CD4-positive, alpha-beta T cell treated with Interleukin-17A for 1 hour (primary cell): ENCODE measurements at regions not wholly inside any gene's neighbourhood (a gene's known extent, or its start where the extent isn't known, plus 50 kb on each side); places are given as distances from the start of the nearest gene placed in this dataset.
"Not testable (repeated sequence)": the region's sequence is repeated elsewhere in the genome, so short reads cannot be mapped to it uniquely, and the experiment has no call there.

ENCODE experiments used
- DNase-seq: peaks from one replicate; pipeline ENCODE4 v3.0.0-alpha.2; 2020

DNA sequence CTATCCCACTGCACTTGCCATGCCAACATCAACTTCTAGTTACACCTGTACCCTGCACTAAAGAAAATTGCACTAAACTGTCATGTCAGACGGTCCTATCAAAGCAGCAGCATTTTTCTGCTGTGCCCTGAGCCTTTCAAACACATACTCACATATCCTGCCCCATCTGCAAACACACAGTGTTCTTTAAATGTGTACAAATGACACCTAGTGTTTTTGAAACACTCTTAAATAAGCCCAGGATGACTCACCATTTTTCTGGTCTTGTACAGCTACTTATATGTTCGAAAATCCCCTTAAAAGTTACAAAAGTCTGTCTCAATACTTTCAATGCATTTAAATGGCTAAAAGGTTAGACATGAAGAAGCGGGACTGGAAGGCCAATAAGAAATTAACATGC lies 346.7 kb upstream of the PPARGC1A start:
- no peak for DNase-seq

DNA sequence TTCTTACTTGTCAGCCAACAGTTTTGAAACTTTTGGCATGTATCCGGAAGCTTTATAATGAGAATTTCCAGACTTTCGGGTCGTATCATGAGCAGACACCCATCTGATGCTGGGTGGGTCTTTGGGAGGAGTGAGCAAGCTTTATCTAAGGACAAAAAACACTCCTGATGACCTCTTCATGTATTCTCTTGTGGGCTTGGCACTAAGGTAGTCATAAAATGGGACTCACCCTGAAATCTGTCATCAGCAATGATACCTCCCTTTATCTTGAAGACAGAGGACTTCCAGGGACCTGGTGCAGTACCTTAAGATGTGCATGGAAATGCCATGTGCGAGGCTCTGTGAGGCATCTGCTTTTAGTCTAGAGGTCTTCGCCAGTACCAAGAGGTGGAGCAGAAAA lies 346.3 kb upstream of the PPARGC1A start:
- DNase-seq = no peak

DNA sequence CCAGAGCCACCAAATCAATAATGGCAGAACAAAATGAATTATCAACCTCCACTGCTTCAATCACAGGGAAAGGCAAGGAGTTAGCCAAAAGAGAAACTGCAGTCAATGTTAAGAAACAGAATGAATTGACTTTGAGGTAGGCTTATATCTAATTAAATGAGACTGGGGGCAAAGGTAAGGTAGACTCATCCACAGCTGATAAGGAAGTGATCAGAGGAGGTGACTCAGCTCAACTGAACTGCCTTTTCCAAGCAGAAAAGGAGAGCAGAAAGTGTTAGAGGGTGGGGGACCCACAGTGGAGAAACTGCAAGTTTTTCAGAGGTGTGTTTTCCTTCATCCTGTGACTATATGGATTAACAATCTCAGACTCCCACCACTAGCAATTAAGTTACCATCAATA lies 345.8 kb upstream of the PPARGC1A start:
- no peak for DNase-seq

DNA sequence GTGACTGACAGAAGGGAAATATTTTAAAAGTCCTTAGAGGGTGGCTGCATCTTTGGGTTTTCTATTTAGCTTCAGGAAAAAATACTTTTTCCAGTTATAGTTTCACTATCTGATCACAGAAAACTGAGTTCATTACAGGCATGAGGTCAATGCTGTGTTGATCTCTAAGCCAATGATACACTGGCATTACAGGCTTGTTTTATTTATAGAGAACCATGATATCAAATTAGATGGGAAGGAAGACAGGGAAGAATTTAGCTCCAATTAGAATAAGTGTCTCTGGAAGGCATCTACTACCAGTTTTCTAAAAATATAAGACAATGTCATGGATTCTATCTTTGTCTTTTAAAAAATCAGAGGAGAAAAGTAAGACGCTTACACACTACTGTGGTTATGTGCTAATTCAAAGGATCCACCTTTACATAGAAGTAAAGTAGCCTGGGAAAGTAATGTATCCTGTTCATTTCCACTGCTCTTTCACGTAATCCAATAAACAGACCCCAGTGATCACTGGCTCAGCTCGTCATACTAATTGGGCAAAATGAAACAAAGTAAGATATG lies 344.5 kb upstream of the PPARGC1A start:
- no peak for DNase-seq

DNA sequence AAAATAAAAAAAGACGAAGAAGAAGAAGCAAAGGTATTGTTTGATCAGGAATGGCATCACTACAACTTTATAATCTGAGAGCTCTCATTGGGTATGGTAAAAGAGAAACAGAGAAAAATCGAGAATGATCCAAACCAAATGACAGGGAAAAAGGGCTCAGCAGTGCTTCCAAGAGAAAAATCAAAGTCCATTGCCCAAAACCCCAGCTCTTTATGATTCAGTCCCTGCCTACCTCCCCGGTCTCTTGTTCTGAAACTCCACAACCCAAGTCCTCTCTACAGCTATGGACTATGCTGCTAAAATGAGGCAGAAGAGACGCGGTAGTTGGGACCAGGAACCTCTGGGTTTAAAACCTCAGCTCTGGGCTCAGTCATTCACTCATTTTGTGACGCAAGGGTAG lies 341.1 kb upstream of the PPARGC1A start:
- no peak for DNase-seq

DNA sequence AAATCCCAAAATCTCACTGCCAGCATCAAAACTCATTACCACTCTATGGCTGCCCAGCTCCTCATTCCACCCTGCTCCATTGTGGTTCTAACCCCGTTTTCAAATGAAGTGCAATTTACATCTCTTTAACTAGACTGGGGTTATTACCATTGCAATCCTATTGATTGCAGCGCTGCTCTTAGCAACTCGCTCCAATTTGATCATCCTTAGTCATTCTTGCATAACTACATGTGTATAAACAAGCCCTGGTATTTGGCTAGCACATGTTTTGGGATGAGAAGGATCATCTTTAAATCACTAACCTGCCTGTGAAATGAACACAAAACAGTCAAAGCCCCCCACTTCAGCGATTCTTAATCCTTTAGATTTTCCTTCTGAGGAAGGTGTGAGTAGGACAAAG lies 340.1 kb upstream of the PPARGC1A start:
- no peak for DNase-seq

DNA sequence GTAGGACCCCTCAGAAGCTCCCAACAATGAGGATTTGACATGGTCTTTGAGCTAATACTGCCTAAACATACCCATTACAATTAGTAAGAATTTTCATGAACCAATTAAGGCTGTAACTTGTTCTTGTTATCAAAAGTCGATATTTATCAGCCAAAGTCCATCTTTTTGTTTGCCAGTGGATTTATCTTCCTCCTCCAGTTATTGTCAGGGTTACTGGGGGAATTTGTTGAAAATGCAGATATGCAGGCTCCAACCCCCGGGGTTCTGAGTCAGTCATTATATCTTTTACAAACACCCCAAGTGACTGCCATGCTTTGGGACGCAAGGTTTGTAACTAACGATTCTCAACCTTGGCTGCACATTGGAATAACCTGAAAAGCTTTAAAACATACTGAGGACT lies 338.8 kb upstream of the PPARGC1A start:
- DNase-seq = no peak

DNA sequence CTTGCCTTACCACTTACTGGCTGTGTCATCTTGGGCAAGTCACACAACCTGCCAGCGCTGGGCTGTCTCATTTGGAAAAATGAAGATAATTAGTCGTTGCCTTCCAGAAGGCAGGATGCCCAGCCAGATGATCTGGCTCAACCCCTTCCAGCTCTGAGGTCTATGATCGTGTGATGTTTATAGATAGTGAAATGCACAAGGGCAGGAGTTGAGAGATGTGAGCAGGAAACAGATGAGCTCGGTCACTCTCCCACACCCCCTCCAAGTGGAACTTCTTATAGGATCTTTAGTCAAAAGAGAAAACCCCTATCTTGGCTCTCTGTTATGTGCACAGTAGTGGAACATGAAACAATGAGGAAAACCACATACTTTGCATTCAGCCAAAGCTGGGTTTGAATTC lies 336.8 kb upstream of the PPARGC1A start:
- no peak for DNase-seq

DNA sequence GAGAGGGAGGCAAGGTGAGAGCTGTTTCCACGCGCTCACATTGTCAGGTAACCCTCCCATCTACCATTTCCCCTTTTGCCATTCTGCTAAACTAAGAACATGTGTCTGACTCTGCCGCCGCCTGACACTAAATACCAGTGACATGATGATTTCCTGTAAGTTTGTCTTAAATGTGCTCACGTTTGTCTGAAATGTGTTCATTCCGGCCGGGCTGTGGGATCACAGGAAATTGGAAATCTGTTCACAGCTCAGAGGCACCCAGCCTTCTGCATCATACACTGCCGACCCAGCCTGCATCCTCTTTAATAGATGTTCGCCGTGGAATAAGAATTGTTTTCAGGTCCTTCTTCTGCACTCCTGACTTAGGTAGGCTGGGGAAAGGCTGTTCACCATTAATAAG lies 336.2 kb upstream of the PPARGC1A start:
- DNase-seq = no peak

DNA sequence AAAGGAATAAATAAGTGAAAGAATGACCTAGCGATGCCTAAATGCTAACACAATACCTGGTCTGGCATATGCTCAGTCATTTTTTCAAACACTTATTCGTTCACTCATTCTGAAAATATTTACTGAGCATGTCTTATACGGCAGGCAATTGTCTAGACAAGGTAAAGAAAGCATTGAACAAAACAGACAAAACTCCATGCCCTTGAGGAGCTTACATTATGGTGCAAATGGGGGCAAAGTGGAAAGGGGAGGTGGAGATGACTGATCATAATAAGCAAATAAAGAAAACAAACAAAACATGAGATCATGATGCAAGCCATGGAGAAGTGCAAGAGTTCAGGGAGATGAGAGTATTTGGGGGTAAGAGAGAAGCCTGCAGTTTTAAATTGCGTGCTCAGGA lies 334.6 kb upstream of the PPARGC1A start:
- DNase-seq = no peak

DNA sequence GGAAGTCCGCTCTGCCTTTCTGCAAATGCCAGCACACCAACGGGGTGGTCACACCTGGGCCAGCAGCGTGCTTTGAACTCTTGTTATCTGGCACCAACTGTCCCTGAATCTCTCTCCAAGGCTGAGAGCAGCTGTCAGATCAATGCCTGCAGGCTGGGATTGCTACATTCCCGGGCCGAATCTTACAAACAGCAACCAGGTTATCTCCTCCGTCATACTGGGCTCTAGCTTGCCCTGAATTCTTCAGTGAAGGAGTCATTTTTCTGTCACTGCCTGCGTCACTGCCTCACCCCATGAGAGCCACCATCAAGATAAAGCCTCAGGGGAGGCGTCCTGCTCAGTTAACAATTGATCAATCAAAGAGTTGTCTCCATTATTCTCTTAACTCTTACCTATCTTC lies 329.4 kb upstream of the PPARGC1A start:
- no peak for DNase-seq

DNA sequence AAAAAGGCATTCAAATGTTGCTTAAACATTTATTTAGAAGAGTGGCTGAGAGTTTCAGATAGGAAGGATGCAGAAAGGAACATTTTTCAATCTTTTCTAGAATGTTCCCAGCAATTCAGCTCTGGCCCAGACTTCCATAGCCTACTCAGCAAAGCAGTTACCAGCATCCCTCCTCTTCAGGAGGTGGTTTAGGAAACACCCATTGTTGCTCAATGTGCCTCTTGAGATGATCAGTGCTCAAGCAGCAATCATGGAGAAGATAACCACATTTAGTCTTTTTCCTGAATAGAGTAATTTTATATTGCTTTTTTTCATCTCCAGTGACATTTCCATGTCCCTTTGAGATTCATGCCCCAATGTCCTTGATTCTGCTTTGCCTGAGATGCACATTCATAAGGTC lies 328.7 kb upstream of the PPARGC1A start:
- DNase-seq = no peak

DNA sequence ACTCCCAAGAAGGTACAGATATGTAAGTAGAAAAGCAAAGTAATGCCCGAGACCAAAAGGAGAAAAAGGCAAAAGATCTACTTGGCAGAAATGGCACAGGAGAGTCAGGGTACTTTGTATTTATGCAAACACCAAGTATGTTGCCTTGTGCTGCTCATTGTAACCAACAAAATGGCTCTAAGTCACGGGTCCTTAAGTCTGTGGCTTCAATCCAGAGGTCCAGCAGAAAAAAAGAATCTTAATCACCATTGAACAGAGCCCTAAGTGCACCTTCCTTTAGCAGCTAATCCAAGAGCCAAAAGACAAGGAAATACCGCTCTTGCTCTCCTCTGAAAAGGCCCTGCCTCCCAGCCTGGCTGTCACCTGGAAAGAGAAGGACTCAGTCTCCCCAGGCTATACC lies 324.9 kb upstream of the PPARGC1A start:
- DNase-seq = no peak

DNA sequence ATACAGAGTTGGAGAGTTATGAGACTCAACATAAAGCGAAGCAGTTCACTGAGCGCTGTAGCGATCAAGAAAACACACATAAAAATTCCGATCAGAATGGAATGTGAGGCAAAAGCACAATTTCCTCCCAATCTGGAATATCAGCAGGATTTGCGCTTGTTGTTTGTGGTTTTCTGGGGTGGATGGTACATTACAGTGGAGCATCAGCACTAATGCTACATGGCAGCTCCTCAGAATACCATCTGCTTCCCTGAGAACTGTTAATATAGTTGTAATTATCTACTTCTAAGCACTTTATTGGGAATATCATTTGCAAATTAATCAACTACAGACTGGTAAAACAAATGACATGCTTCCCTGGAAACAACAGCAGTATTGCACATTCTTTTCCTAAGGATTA lies 324.1 kb upstream of the PPARGC1A start:
- DNase-seq = no peak

DNA sequence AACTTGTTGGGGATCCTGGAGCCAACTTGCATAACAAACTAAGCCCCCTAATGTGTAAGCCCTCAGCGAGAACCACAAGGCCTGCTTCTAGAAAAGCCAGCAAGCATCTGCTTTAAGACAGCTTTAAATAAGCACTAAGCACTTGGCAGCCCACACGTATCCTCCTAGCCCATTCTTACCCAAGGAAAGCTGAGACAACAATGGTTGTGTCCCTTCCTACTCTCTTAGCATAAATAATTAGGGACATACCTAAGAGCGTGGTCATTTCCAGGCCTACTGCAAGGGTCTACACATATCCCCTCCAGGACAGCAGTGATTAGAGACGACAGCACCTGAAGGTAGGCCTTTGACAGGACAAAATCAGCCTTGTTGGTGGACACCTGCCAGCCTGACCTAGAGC lies 322.8 kb upstream of the PPARGC1A start:
- DNase-seq = no peak

DNA sequence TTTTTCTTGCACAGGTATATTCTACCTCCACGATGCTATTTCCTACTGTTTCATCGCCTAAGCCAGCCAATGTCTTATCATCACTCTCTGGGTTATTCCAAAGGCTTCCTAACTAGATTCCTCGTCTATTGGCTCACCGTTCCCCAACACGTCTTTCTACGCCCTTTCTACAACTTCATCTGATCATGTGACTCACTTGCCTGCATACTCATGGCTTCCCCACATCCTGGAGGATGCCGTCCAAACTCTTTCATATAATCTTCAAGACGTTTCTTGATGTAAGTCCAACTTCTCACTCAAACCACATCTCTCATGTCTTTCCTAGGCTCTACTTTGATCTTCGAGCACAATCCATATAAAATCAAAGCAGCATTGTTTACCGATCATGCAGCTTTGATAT lies 322.0 kb upstream of the PPARGC1A start:
- no peak for DNase-seq

DNA sequence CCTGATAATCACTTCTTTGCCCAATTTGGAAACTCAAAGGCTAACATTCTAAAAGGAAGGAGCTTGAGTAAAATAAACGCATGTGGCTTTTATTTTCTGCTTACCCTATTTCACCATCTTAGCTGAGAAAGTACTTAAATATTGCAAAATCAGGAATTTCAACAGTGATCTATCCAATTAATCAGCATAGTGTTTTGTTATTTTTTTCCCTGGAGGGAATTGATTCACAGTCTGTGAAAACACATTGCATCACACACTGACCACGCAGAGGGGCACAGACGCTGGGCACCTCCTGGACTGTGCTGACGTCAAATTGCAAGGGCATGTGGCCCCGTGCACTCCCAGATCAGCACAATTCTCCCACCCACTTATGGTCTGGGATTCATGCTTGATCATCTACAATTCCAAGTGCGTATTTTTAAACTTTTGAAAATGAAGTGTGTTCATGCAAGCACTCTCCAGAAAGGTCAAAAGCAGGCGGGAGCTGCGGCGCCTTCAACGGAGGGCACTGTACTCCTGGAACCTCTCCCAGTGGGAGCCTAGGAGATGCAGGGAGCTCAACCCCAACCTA lies 320.6 kb upstream of the PPARGC1A start:
- DNase-seq = no peak

DNA sequence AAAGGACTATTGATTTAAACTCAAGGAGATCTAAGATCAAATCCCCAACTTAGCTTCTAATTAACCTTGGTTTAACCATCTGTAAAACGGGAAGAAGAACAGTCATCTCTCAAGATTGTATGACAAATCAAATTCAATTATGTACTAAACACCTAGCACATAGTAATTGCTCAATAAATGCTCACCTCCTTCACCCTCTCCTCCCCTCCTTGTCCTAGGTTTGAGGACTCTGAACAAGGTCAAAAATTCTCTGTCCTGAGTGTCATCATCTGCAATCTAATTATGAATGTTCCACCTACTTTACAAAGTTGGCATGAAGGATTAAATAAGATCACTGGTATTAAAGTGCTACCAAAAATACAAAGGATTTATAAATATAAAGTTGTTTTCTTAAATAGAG lies 320.1 kb upstream of the PPARGC1A start:
- no peak for DNase-seq

DNA sequence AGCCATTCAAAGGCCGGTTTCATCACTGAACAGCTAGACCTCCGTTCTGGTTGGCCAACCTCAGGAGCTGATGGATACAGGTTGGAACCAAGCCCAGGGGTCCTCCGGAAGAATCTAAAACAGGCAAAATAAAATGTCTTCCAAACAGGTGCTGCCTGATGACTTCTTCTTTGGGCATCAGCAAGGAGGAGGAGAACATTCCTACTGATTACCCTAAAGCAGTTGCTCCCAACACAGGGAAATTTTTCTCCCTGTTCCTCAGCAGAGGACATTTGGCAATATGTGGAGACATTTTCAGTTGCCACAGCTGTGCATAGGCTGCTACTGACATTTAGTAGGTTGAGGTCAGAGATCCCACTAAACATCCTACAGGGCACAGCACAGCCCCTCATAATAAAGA lies 319.3 kb upstream of the PPARGC1A start:
- no peak for DNase-seq

DNA sequence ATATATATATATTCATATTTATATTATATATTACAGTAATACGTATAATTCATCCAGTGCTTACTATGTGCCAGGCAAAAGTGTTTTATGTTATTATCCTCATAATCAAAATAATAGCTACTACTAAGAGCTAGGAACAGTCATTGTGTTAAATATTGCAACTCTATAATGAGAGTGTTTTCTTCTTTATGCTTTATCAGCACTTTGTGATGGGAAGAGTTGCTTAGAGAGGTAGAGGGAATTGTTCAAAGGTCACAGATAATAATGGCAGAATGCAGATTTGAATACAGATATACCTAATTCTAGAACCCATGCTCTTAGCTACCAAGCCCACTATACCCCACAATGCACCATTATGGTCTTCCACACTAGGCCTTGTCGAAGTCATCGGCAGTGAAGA lies 318.8 kb upstream of the PPARGC1A start:
- DNase-seq = no peak

DNA sequence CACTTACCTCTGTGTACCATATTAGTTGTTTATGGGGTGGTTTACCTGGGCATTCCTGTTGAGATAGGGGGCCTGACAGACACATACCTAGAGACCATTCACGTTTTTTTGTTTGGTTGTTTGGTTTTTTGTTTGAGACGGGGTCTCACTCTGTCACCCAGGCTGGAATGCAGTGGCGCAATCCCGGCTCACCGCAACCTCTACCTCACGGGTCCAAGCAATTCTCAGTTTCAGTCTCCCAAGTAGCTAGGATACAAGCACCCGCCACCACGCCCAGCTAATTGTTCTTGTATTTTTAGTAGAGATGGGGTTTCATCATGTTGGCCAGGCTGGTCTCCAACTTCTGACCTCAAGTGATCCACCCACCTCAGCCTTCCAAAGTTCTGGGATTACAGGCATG lies 314.9 kb upstream of the PPARGC1A start:
- not testable (repeated sequence) for DNase-seq

DNA sequence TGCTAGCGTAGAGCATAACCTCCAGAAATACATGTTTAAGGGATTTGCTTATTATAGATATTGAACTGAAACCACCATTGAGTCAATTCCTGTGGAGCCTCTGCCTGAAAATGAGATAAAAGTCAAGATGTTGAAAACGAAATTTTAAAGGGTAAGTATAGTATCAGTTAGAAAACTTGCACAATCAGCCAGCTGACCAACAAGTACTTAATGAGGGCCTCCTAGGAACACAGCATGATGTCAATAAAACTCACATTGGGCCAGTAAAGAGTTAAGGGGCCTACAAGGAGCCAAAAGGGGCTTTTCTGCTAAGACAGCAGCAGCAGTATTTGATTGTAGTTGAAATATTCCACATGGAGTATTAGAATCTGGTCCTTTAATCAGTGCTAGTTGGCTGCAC lies 314.1 kb upstream of the PPARGC1A start:
- DNase-seq = no peak

DNA sequence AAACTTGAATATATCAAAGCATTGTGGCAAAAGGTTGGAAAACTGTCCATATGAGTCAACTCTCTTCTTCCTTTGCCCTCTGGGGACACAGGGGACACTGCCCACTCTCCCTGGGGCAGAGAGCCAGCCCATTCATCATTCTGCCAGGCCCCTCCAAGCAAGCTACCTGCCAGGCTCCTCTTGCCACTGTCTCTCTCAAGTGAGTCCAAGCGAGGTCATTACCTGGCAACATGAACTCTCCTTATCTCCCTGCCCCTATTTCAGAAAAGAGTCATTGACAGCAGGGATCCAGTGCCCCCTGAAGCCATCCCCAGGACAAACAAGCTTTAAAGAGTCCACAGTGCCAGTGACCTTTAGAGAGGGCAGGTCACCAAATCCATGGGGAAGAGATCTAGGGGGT lies 312.7 kb upstream of the PPARGC1A start:
- DNase-seq = no peak

DNA sequence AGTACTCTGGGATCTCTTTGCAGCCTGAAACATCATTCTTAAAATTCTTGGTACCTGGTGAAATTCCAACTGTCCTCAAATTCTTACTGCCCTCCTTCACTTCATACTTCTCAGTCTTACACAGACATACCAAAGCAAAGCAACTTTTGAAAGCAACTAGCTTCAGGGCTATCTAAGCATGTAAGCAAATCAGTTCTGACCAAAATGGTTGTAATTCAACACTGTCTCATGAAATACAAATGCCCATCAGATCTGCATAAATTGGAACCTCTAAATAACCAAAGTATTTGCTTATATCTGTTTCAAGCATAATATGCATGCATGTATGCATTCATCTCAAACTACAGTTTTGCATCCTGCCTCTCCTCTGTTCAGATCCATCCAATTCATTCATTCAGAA lies 308.1 kb upstream of the PPARGC1A start:
- no peak for DNase-seq

DNA sequence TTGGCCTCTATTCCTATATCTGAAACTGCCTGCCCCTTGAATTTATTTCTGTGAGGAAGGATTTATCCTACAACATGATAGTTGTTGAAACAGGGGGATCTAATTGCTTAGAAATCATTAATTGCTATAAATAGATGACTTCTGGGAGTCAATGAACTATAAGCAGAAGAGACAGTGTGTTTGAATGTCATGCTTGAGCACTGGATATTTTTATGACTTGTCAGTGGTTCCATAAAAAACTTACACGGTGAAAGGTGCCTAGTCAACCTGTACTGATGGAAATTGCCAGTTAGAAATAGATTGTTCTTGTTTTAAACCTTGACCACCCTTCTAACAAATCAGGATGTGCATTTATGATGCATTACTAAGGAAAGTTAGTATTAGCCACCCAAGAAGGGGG lies 306.9 kb upstream of the PPARGC1A start:
- DNase-seq = no peak
